Glutamatergic neuron (in vitro differentiated cells): ENCODE measurements at regions not wholly inside any gene's neighbourhood (a gene's known extent, or its start where the extent isn't known, plus 50 kb on each side); places are given as distances from the start of the nearest gene placed in this dataset.

ENCODE experiments used
- DNase-seq: peaks from one replicate; pipeline ENCODE4 v3.0.0; 2022
- H3K27ac Mint-ChIP-seq: one replicate; pipeline ENCODE4 v1.8.0; 2020; ENCODE audit warnings: mild to moderate bottlenecking, mixed read lengths, inconsistent platforms; ENCODE audit not compliant: unreplicated experiment
- H3K27me3 Mint-ChIP-seq: one replicate; pipeline ENCODE4 v1.8.0; 2020; ENCODE audit warnings: mild to moderate bottlenecking, moderate library complexity, mixed read lengths, inconsistent platforms; ENCODE audit not compliant: unreplicated experiment
- H3K36me3 Mint-ChIP-seq: one replicate; pipeline ENCODE4 v1.8.0; 2020; ENCODE audit warnings: mild to moderate bottlenecking, mixed read lengths, inconsistent platforms; ENCODE audit not compliant: unreplicated experiment
- H3K4me1 Mint-ChIP-seq: one replicate; pipeline ENCODE4 v1.8.0; 2020; ENCODE audit warnings: mild to moderate bottlenecking, low read depth, mixed read lengths, inconsistent platforms; ENCODE audit not compliant: unreplicated experiment
- H3K4me3 Mint-ChIP-seq: one replicate; pipeline ENCODE4 v1.8.0; 2020; ENCODE audit warnings: mild to moderate bottlenecking, mixed read lengths, inconsistent platforms; ENCODE audit not compliant: unreplicated experiment
- H3K9me3 Mint-ChIP-seq: one replicate; pipeline ENCODE4 v1.8.0; 2020; ENCODE audit warnings: mild to moderate bottlenecking, moderate library complexity, mixed read lengths, inconsistent platforms; ENCODE audit not compliant: unreplicated experiment
- TF ChIP-seq, protein P1 (sequence below): fragments of 200-600 bp; sonication (generic); IDR thresholded peaks from one replicate; pipeline ENCODE4 v1.5.0; 2021; ENCODE audit not compliant: partially characterized antibody, unreplicated experiment

- Mint-ChIP-seq H3K36me3 (peaks cover 7% of the 10 kb centered on the region), H3K9me3 (no peaks in the 10 kb centered on the region), H3K27me3 (no peaks in the 10 kb centered on the region), H3K4me3 (no peak overlapping the region), H3K4me1 (no peaks in the 10 kb centered on the region), H3K27ac (no peak overlapping the region)
- TF ChIP-seq, protein P1, sequence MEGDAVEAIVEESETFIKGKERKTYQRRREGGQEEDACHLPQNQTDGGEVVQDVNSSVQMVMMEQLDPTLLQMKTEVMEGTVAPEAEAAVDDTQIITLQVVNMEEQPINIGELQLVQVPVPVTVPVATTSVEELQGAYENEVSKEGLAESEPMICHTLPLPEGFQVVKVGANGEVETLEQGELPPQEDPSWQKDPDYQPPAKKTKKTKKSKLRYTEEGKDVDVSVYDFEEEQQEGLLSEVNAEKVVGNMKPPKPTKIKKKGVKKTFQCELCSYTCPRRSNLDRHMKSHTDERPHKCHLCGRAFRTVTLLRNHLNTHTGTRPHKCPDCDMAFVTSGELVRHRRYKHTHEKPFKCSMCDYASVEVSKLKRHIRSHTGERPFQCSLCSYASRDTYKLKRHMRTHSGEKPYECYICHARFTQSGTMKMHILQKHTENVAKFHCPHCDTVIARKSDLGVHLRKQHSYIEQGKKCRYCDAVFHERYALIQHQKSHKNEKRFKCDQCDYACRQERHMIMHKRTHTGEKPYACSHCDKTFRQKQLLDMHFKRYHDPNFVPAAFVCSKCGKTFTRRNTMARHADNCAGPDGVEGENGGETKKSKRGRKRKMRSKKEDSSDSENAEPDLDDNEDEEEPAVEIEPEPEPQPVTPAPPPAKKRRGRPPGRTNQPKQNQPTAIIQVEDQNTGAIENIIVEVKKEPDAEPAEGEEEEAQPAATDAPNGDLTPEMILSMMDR: no peak
- no peak for DNase-seq
Observed at GRCh38 chr18:69326094-69326493, 74.6 kb upstream of the DOK6 start.

- peaks cover 7% of the 10 kb centered on the region for H3K36me3 Mint-ChIP-seq
- no peaks in the 10 kb centered on the region for H3K27me3 Mint-ChIP-seq
- H3K4me3 Mint-ChIP-seq: no peak overlapping the region
- no peaks in the 10 kb centered on the region for H3K9me3 Mint-ChIP-seq
- no peaks in the 10 kb centered on the region for H3K4me1 Mint-ChIP-seq
- H3K27ac Mint-ChIP-seq: no peak overlapping the region
- no peak for DNase-seq
- TF ChIP-seq, protein P1: no peak
Observed at GRCh38 chr18:69328086-69328485, 72.6 kb upstream of the DOK6 start.

DNA sequence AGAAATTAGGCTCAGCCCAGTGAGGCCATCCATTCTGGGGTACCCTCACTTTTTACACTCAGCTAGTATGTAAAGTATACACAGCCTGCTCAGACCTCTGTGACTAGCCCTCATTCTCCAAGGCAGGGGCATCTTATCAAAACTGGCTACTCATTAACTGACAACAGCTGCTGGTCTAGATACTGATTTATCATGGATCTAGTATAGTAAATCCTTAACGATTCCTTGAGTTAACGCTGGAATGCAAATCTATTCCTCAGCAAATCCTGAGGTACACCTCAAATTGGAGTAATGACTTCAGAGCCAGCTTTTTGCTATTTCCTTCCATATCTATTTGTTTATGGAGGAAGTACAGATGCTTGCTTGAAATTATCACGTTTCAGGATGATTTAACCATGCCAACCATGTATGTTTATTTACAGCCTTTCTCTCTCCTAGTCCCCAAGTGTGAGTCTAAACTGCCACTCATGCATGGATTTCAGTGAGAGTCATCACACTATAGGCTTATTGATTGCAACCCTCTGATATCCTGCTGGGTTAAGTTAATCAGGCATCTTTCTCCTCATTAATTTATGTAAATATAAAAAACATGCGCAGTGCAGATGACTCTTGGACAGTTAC lies 70.2 kb upstream of the DOK6 start:
- Mint-ChIP-seq H3K9me3 (peaks cover 2% of the 10 kb centered on the region), H3K4me1 (no peaks in the 10 kb centered on the region), H3K27me3 (no peaks in the 10 kb centered on the region), H3K4me3 (no peak overlapping the region), H3K27ac (no peak overlapping the region), H3K36me3 (peaks cover 7% of the 10 kb centered on the region)
- DNase-seq: no peak
- TF ChIP-seq, protein P1: no peak

- H3K9me3 Mint-ChIP-seq: no peaks in the 10 kb centered on the region
- no peak overlapping the region for H3K27ac Mint-ChIP-seq
- no peaks in the 10 kb centered on the region for H3K36me3 Mint-ChIP-seq
- H3K27me3 Mint-ChIP-seq: no peaks in the 10 kb centered on the region
- H3K4me3 Mint-ChIP-seq: no peak overlapping the region
- no peaks in the 10 kb centered on the region for H3K4me1 Mint-ChIP-seq
- TF ChIP-seq, protein P1: no peak
- DNase-seq: no peak
Observed at GRCh38 chr18:69349912-69350597, 50.6 kb upstream of the DOK6 start.
